Stomach smooth muscle (tissue), 2 donors: ENCODE measurements at regions not wholly inside any gene's neighbourhood (a gene's known extent, or its start where the extent isn't known, plus 50 kb on each side); places are given as distances from the start of the nearest gene placed in this dataset.

Experiments used
- H3K27ac ChIP-seq: one replicate; pipeline ENCODE4 v1.7.0; 2013; ENCODE audit warnings: mild to moderate bottlenecking, low read length, inconsistent platforms
- H3K27me3 ChIP-seq, 2 donors: one replicate each; pipeline ENCODE4 v1.7.0; 2013; ENCODE audit warnings: low read length in 2 of 2; ENCODE audit not compliant: insufficient read depth in 2 of 2, control insufficient read depth in 1 of 2
- H3K36me3 ChIP-seq, 2 donors: one replicate each; pipeline ENCODE4 v1.7.0; 2013; ENCODE audit warnings: low read length in 2 of 2; ENCODE audit not compliant: control insufficient read depth in 2 of 2, insufficient read depth in 2 of 2
- H3K4me1 ChIP-seq: one replicate; pipeline ENCODE4 v1.7.0; 2013; ENCODE audit warnings: low read length; ENCODE audit not compliant: control insufficient read depth, insufficient read depth
- H3K4me3 ChIP-seq, 2 donors: one replicate each; pipeline ENCODE4 v1.7.0; 2013; ENCODE audit warnings: low read length in 2 of 2
- H3K9ac ChIP-seq, 2 donors: one replicate each; pipeline ENCODE4 v1.7.0; 2013; ENCODE audit warnings: low read length in 2 of 2, mild to moderate bottlenecking in 1 of 2
- H3K9me3 ChIP-seq, 2 donors: one replicate each; pipeline ENCODE4 v1.7.0; 2013; ENCODE audit warnings: low read length in 2 of 2; ENCODE audit not compliant: control insufficient read depth in 2 of 2
- donor health status: healthy.
- donor health status: Pancreatic carcinoma.

- Histone ChIP-seq H3K27ac (no peak overlapping the region), H3K27me3 (no peaks in the 10 kb centered on the region), H3K9ac (no peak overlapping the region), H3K4me1 (no peaks in the 10 kb centered on the region), H3K36me3 (no peaks in the 10 kb centered on the region), H3K4me3 (no peak overlapping the region), H3K9me3 (no peaks in the 10 kb centered on the region)
Observed at GRCh38 chr2:217484046-217484445, 518.7 kb downstream of the TNS1 start.

- no peak overlapping the region for H3K4me3 ChIP-seq
- H3K36me3 ChIP-seq: no peaks in the 10 kb centered on the region
- no peak overlapping the region for H3K9ac ChIP-seq
- H3K27me3 ChIP-seq: no peaks in the 10 kb centered on the region
- no peak overlapping the region for H3K27ac ChIP-seq
- H3K9me3 ChIP-seq: no peaks in the 10 kb centered on the region
- H3K4me1 ChIP-seq: no peaks in the 10 kb centered on the region
Observed at GRCh38 chr2:217482056-217482710, 520.6 kb downstream of the TNS1 start.

- Histone ChIP-seq H3K4me1 (no peaks in the 10 kb centered on the region), H3K36me3 (no peaks in the 10 kb centered on the region), H3K27me3 (no peaks in the 10 kb centered on the region), H3K27ac (no peak overlapping the region), H3K9ac (no peak overlapping the region), H3K9me3 (no peaks in the 10 kb centered on the region), H3K4me3 (no peak overlapping the region)
Observed at GRCh38 chr2:217481577-217481976, 521.2 kb downstream of the TNS1 start.

GRCh38 chr2:217479566-217479965, 523.2 kb downstream of the TNS1 start:
- H3K27ac ChIP-seq: no peak overlapping the region
- no peaks in the 10 kb centered on the region for H3K36me3 ChIP-seq
- no peaks in the 10 kb centered on the region for H3K4me1 ChIP-seq
- H3K9ac ChIP-seq: no peak overlapping the region
- no peak overlapping the region for H3K4me3 ChIP-seq
- H3K27me3 ChIP-seq: no peaks in the 10 kb centered on the region
- no peaks in the 10 kb centered on the region for H3K9me3 ChIP-seq

- Histone ChIP-seq H3K4me3 (no peak overlapping the region), H3K36me3 (no peaks in the 10 kb centered on the region), H3K27me3 (no peaks in the 10 kb centered on the region), H3K9me3 (no peaks in the 10 kb centered on the region), H3K4me1 (no peaks in the 10 kb centered on the region), H3K27ac (no peak overlapping the region), H3K9ac (no peak overlapping the region)
Observed at GRCh38 chr2:217478831-217479455, 523.9 kb downstream of the TNS1 start.

- Histone ChIP-seq H3K27me3 (no peaks in the 10 kb centered on the region), H3K36me3 (no peaks in the 10 kb centered on the region), H3K9me3 (no peaks in the 10 kb centered on the region), H3K4me1 (no peaks in the 10 kb centered on the region), H3K4me3 (no peak overlapping the region), H3K9ac (no peak overlapping the region), H3K27ac (no peak overlapping the region)
Observed at GRCh38 chr2:217477583-217477982, 525.2 kb downstream of the TNS1 start.

GRCh38 chr2:217475791-217476190, 527.0 kb downstream of the TNS1 start:
- H3K27ac ChIP-seq: no peak overlapping the region
- H3K9me3 ChIP-seq: no peaks in the 10 kb centered on the region

GRCh38 chr2:217475101-217475500, 527.7 kb downstream of the TNS1 start:
- H3K4me3 ChIP-seq: no peak overlapping the region
- H3K27me3 ChIP-seq: no peaks in the 10 kb centered on the region
- H3K36me3 ChIP-seq: no peaks in the 10 kb centered on the region
- no peak overlapping the region for H3K9ac ChIP-seq
- no peak overlapping the region for H3K27ac ChIP-seq
- no peaks in the 10 kb centered on the region for H3K4me1 ChIP-seq
- H3K9me3 ChIP-seq: no peaks in the 10 kb centered on the region

More at GRCh38 chr2:217475791-217476190, 527.0 kb downstream of the TNS1 start:
- Histone ChIP-seq H3K9ac (no peak overlapping the region), H3K36me3 (no peaks in the 10 kb centered on the region), H3K4me3 (no peak overlapping the region), H3K4me1 (no peaks in the 10 kb centered on the region), H3K27me3 (no peaks in the 10 kb centered on the region)

- H3K4me1 ChIP-seq: peaks cover 6% of the 10 kb centered on the region
- H3K36me3 ChIP-seq: no peaks in the 10 kb centered on the region
- no peak overlapping the region for H3K4me3 ChIP-seq
- H3K27me3 ChIP-seq: no peaks in the 10 kb centered on the region
- no peak overlapping the region for H3K9ac ChIP-seq
- no peak overlapping the region for H3K27ac ChIP-seq
- H3K9me3 ChIP-seq: no peaks in the 10 kb centered on the region
Observed at GRCh38 chr2:217471319-217471718, 531.5 kb downstream of the TNS1 start.

GRCh38 chr2:217469203-217469810, 533.5 kb downstream of the TNS1 start:
- Histone ChIP-seq H3K4me1 (peaks cover 6% of the 10 kb centered on the region), H3K27ac (no peak overlapping the region), H3K9ac (no peak overlapping the region), H3K4me3 (no peak overlapping the region), H3K36me3 (no peaks in the 10 kb centered on the region), H3K27me3 (no peaks in the 10 kb centered on the region), H3K9me3 (no peaks in the 10 kb centered on the region)
